K562 (cell line): ENCODE measurements at regions not wholly inside any gene's neighbourhood (a gene's known extent, or its start where the extent isn't known, plus 50 kb on each side); places are given as distances from the start of the nearest gene placed in this dataset.

Experiments used
- CHD2 ChIP-seq: IDR thresholded peaks from 2 replicates; pipeline ENCODE4 v1.6.1; 2011; ENCODE audit warnings: low read depth, low read length
- CREB1 ChIP-seq, 2 experiments: sonication (generic) in 1 of 2; formaldehyde crosslinking in 1 of 2; IDR thresholded peaks; 2 replicates each; pipeline versions ENCODE4 v1.6.1 to v1.8.0; 2012 to 2022; ENCODE audit warnings: inconsistent platforms in 1 of 2, mild to moderate bottlenecking in 1 of 2, missing genetic modification reagents in 1 of 2, moderate library complexity in 1 of 2
- EGR1 ChIP-seq: fragments of 450-650 bp; conservative IDR thresholded peaks from 2 replicates; pipeline ENCODE4 v1.6.1; 2017; ENCODE audit warnings: mild to moderate bottlenecking
- HNRNPL ChIP-seq: fragments of 200-400 bp; formaldehyde crosslinking; IDR thresholded peaks from 2 replicates; pipeline ENCODE4 v1.6.1; 2017; ENCODE audit warnings: low read depth, mild to moderate bottlenecking, low read length
- POLR2A ChIP-seq: fragments of 450-650 bp; conservative IDR thresholded peaks from 2 replicates; pipeline ENCODE4 v1.6.1; 2016
- TSC22D4 ChIP-seq: fragments of 450-650 bp; IDR thresholded peaks from 2 replicates; pipeline ENCODE4 v1.6.1; 2016; ENCODE audit warnings: missing genetic modification characterization, missing biosample characterization, control low read depth
- ZBTB17 ChIP-seq: fragments of 450-650 bp; formaldehyde crosslinking; IDR thresholded peaks from 2 replicates; pipeline ENCODE4 v1.4.0; 2020; ENCODE audit warnings: mild to moderate bottlenecking
- ZFP36 ChIP-seq: fragments of 150-350 bp; IDR thresholded peaks from 2 replicates; pipeline ENCODE4 v1.6.1; 2018; ENCODE audit warnings: low read length, low read depth; ENCODE audit not compliant: partially characterized antibody

- TF ChIP-seq POLR2A = no peak
- TF ChIP-seq TSC22D4 (tag) = no peak
- TF ChIP-seq ZBTB17 (CRISPR knock-in tag) = no peak
- no peak for TF ChIP-seq ZFP36
- TF ChIP-seq HNRNPL = no peak
- no peak for TF ChIP-seq EGR1
- no peak for TF ChIP-seq CREB1 (IDR thresholded peaks at IDR 0.05)
- no peak for TF ChIP-seq CREB1 (CRISPR knock-in tag; IDR thresholded peaks at IDR 0.05)
- no peak for TF ChIP-seq CHD2
Measured at GRCh38 chr5:103743421-103743820, 180.8 kb upstream of the NUDT12 start.
